ENCODE measurements at regions not wholly inside any gene's neighbourhood (a gene's known extent, or its start where the extent isn't known, plus 50 kb on each side); places are given as distances from the start of the nearest gene placed in this dataset.
"Not testable (repeated sequence)": the region's sequence is repeated elsewhere in the genome, so short reads cannot be mapped to it uniquely, and the experiment has no call there.

DNA sequence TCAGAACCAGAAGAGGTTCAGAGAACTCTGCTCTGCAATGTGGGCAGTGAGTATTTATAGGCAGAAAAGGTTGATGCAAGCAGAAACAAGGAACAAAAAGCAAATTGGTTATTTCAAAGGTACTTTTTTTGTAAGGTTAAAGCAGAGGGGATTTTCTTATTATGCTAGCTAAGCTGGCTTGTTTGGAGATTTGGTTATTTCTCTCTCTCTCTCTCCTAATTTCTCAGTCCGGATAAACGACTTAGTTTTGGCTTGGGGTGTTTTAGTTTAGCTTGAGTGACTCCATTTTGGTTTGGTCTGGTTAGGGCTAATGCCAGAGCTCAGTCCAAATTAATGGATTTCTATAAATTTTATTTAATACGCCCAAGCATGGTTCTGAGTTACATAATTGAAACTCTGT lies 566.8 kb downstream of the SH2D4B start:
- DNase-seq (ENCODE audit: low read depth, low spot score): no peak

DNA sequence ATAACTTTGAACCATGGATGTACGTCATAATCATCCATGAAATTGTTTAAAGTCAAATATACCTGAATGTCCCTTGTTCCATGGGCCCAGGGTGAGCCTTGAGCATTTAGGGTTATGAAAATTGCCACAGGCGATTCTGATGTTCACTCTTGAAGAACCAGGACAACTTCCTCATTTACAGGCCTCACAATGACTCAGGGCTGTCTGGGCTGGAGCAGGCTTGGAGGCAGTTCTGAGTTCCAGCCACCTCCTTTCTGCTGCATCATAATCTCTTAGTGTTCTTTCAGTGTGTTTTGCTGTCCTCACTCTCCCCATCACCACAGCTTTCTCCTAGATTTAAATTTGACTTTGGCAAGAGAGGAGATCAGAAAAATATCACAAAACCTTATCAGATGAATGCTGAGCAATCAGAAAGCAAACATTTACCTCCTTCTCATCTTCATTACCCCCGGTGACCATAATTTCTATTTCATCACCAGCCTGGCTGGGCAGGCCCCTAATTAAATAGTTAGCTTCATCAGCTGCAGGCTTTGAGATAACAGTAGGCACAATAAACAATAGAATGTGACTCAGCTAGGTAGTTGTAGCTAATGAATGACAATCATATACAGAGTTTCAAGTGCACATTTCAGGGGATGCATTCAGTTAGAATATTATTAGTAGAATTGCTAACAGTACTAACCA lies 571.0 kb downstream of the SH2D4B start:
- DNase-seq (ENCODE audit: low read depth, low spot score): peak; percentile 0

DNA sequence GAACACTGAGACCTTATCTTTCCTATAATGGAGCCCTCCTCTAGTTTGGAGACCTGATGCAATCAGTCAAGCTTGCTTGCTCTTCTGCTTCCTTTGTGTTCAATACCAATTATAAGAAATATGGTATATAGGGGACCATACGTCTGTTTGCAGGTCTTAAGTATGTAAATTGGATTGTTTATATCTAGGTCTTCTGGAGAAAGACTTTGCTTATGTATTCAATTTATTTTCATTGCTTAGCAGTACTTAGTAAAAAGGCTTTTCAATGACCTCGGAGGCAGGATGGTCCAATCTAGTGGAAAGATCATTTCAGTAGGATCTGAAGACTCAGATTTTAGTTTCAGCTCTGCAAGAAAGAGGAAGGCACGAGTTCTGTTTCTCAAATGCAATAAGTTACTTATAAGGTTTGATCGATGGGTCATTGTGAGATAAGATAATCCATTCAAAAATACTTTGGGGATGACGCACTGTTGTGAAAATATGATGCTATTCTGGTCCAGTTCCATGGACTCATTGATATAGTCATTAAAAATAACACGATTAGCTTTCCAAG lies 571.6 kb downstream of the SH2D4B start:
- no peak for DNase-seq (ENCODE audit: low read depth, low spot score)

DNA sequence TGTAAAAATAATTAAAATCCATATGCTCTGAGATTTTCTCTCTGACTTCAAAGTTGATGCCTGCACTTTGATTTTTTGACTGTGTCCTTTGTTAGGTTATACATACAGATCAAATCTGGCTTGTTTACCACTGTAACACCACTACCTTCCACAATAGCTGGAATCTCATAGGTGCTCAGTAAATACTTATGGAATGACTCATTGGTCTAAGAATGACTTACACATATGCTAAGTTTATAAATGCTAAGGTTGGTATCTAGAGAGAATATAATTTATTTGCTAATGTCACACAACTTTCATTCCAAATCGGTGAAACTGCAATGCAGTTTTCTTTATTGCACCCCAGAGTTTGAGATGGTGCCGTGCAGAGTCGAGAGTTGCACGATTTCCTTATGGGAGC lies 578.5 kb downstream of the SH2D4B start:
- no peak for DNase-seq (ENCODE audit: low read depth, low spot score)

DNA sequence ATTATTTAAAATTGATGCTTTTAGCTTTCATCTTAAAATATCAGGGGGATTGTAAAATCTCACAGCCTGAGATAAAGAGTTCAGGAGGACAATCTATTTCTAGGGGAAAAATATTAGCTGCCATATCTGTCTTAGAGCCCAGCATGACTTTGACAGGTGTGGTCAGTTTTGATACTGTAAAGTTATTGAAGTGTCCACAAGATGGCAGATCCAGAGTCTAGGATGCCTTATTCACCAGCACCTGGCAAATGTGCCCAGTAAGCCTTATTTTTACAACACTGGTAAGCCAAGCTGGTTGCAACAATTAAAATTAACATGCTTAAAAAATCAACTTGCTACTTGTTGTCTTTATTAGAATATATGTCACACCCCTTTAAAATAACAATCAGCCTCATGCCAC lies 579.3 kb downstream of the SH2D4B start:
- DNase-seq (ENCODE audit: low read depth, low spot score): no peak

DNA sequence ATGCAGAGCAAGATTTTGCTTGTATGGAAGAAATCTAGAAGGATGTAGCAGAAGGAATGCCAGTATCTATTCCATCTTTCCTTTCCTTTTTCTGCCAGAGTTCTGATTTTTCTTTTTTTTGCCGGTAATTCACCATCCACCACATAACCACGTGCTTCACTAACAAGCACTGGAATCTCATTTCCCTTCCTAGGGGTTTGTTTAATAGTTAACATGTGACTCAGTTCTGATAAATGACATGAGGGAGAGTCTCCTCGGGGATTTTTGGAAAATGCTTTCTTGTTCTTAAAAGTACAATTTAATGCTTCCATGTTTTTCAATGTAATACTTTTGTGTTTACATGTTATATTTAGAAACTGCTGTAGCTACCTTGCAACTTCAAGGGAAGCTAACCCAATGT lies 590.2 kb downstream of the SH2D4B start:
- DNase-seq (ENCODE audit: low read depth, low spot score): no peak

DNA sequence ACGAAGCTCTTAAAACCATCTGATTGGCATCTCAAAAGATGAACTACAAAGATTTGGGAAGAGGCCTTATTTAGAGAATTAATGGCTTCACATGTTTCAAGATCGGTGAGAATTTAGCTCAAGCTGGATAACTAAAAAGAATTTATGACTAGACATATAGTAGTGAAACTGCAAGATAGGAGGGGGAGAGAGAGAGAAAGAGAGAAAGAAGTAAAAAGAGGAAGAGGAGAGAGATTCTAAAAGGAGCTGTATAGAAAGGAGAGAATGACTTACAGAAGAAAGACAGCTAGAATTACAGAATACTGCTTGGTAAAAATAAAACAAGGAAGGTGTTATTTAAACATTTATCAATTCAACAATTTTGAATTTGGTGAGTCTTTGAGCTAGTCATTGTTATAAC lies 592.3 kb downstream of the SH2D4B start:
- DNase-seq (ENCODE audit: low read depth, low spot score): no peak

DNA sequence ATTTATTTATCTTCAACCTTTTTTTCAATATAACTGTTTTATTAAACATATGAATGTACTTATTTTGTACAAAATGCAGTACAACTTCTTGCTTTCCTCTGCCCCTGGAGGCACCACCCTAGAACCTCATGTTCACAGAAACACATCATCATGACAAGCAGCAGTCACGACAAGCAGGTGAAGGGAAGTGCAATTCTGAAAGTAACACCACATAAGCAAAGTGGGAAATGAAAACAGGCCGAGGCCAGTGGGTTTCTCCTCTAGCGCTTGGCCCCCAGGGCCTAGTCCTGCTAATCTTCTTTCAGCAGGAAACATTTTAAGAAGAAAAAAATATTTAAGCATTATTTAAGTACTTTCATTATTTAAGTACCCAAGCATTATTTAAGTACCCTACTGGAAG lies 598.1 kb downstream of the SH2D4B start:
- DNase-seq (ENCODE audit: low read depth, low spot score): no peak

DNA sequence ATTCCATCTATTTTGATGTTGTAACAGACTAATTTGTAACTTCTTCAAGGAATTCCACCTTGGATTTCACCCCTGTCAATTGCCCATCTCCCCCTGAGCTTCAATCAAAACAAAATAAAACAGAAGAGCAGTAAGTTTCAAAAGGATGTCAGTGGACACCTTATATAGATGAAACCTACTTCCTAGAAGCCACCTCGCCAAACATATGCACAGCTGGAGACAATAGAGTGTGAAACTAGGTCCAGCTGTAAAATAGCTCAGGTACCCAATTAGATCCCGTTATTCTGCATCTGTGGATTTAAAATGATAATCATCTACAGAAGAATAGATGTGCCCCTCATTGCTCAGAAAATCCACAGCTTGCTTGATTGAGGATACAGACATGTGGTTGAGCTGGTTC lies 598.6 kb downstream of the SH2D4B start:
- no peak for DNase-seq (ENCODE audit: low read depth, low spot score)

DNA sequence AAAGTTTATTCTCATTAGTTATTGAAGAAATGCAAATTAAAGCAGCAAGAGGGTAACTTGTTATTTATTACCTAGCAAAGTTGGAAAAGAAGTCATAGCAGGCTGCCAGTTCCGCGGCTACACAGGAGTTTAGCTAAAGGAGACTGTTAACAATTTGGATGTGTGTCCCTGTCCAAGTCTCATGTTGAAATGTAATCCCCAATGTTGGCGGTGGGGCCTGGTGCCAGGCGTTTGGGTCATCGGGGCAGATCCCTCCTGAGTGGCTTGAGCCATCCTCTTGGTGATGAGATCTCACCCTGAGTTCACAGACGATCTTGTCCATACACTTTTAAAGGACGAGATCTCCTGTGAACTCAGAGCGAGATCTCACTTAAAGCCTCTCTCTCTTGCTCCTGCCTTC lies 608.3 kb downstream of the SH2D4B start:
- DNase-seq (ENCODE audit: low read depth, low spot score): no peak

DNA sequence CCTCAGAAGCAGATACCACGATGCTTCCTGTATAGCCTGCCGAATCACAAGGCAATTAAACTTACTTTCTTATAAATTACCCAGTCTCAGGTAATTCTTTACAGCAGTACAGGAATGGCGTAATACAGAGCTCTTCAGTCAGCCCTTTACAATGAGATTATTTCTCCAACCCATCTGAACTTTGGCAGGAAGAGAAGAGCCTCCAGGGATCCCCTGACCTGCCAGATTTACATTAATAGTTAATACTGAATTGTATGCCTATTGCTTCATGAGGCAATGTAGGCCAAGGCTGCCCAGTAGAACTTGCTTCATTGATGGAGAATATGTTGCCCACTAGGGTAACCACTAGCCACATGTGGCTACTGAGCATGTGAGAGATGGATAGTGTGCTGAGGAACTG lies 608.7 kb downstream of the SH2D4B start:
- no peak for DNase-seq (ENCODE audit: low read depth, low spot score)

DNA sequence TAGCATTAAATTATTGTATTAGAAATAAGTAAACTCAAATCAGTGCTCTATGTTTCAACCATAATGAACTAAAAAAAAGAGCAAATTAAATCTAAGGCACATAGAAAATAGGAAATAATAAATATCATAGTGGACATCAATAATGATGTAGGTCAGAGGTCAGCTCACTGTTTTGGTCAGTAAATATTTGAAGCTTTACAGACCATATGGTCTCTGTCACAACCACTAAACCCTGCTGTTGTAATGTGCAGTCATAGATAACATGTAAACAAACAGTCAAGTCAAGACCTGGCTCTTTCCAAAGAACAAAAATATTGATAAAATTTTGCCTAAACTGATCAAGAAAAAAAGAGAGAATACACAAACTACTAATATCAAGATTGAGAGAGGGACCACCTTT lies 615.0 kb downstream of the SH2D4B start:
- no peak for DNase-seq (ENCODE audit: low read depth, low spot score)

DNA sequence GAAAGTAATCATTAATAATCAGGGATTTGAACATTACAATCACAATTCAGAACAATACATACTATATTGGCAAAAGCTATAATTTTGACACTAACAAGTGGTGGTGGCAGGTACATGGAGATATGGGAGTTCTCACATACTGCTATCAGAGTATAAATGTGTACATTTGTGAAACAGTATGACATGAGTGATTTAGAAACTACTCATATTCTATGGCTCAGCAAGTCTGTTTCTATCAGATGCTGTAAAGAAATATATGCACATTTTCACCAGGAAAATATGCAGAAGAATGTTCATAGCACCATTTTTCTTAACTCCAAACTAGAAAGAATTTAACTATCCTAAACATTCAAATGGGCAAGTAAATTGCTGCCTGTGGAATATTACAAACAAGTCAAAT lies 620.0 kb downstream of the SH2D4B start:
- DNase-seq (ENCODE audit: low read depth, low spot score): no peak

DNA sequence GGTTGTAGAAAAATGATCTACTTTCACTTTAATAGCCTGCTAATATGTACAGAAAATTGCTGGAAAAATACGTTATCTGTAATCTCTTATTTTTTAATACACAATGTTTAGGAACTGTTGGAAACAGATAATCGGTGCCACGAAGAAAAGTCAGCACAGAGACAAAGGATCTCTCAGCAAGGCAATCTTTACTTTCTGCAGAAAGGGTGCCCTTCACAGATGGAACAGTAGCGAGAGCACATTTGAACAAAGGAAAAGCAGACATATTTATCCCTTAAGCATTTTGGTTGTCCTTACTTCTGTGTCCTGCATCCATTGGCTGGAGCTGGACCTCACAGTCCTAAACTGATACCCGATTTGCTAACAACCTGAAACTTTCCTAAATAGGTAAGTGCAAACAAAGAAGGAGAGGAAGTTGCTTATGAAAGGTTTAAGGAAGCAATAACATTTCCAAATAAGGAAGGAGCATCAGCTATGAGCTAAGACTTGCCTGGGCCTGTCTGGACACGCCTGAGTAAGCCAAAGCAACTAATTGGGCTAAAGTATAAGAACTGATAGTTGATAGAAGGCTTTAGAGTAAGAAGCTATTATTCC lies 640.0 kb downstream of the SH2D4B start:
- no peak for DNase-seq (ENCODE audit: low read depth, low spot score)

DNA sequence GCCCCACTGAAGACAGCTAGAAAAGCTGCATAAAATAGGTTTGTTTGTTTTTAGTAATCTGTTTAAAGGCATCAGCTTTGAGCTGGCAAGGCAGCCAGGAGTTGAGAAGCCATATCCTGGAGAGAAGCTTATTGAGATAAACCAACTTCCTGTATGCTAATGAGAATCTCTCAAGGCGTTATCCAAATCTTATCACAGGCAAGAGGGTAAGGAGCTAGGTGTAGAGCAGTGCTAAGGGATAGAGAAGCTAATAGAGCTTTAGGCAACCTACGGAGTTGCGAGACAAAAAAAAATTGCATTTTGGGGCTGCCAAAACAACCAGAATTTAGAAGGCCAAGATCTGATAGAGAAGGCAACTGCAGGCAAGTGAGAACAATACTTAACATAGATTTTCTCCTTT lies 641.6 kb downstream of the SH2D4B start:
- no peak for DNase-seq (ENCODE audit: low read depth, low spot score)

DNA sequence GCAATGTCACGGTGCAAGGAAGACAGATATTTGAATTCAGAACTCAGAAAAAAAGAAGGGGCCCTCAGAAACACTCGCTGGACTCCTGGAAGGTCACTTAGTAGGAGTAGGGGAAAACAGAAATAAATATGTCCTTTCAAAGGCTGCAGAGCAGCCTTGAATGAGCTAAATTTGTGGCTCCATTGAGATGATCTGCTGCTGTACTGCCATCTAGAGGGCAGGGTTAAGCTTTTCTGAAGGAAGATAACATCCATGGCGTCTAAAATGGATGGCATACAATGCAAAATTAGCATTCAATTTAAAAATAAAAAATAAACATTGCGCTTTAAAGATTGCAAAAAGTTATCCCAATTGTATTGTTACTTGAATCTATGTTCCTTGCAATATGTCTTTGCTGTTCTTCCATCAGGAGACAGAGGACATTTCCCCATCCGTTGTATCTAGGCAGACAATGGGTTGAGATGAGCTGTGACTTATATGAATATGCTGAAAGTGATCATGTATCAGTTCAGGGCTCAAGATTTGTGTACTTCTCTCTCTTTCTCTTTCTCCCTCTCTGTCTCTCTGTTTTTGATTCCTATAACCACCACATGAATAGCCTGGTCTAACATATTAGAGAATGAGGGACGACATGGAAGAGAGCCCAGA lies 642.2 kb downstream of the SH2D4B start:
- peak; percentile 0 for DNase-seq (ENCODE audit: low read depth, low spot score)

DNA sequence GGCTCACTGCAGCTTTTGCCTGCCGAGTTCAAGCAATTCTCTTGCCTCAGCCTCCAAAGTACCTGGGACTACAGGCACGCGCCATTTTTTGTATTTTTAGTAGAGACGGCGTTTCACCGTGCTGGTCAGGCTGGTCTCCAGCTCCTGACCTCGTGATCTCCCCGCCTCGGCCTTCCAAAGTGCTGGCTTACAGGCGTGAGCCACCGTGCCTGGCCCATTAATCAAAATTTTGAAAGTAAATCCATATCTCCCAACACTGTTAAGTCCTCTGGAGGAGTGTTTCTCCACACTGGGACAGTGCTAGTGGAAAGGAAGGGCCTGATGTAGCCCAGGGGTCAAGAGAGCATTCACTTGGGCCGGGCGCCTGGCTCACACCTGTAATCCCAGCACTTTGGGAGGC lies 644.6 kb downstream of the SH2D4B start:
- DNase-seq (ENCODE audit: low read depth, low spot score): no peak

DNA sequence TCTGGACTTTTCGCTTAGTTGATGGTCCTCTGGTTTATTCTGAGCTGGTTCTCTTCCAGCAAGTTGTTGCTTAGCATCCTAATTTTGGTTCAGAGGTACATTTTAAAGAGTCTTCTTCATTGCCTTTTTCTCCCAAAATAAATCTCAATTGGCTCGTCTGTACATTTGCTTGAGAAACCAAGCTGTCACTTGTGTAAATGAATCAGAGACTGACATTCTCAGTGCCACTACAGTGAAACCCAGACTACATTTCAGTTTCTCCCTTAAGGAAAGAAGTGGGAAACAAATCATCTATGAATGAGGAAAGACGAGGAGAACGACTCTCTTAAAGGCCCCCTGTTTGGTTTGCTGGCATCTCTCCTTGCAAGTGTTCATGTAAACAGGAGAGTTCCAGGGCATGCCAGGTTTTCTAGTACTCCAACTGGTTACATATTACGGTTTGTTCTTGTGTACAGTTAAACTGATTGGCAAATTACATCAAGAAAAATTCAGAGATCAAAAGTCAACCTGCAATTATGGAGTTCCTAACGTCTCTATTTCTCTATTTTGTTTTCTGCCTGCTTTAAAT lies 654.6 kb downstream of the SH2D4B start:
- DNase-seq (ENCODE audit: low read depth, low spot score): no peak

DNA sequence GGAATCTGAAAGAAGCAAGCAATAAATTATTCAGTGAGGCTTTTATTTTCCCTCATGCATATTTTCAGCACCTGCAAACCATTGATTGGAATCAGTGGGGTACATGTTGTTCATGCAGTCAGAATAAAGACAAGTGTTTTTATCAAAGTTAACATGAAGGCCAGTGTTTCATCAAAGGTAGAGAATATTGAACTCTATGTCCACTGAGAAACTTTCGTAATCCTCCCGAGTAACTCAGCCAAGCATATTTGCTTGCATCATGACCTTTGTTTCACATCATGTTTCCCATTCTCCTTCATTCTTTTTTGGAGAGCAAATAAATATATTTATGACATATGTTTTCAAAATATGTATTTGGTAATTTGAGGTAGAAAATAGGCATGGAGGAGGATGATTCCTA lies 663.1 kb downstream of the SH2D4B start:
- no peak for DNase-seq (ENCODE audit: low read depth, low spot score)

DNA sequence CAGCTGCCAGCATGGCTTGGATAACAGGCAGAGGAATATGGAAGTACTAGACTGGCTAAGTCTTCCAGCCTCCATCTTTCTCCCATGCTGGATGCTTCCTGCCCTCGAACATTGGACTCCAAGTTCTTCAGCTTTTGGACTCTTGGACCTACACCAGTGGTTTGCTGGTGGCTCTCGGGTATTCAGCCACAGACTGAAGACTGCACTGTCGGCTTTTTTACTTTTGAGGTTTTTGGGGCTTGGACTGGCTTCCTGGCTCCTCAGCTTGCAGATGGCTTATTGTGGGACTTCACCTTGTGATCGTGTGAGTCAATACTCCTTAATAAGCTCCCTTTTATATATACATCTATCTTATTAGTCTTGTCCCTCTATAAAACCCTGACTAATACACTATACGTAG lies 667.6 kb upstream of the NRG3 start:
- not testable (repeated sequence) for DNase-seq (ENCODE audit: low read depth, low spot score)

DNA sequence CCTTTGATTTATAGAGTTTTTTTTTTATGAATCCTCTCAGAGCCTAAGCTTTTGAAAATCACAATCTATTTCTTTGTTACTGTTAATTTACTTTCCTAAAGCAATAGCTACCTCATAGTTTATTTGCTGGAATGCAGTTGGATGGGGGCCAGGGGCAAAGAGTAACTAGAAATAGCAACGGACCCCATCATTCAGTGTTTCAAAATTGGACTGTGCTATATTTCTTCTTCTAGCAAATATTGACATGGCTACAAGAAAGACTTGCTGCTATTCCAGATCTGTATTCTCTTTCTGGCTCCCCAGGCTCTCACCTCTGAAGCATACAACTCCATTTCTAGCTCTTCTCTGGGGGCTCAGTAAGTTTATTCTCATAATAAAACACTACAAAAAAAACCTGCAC lies 661.6 kb upstream of the NRG3 start:
- no peak for DNase-seq (ENCODE audit: low read depth, low spot score)

DNA sequence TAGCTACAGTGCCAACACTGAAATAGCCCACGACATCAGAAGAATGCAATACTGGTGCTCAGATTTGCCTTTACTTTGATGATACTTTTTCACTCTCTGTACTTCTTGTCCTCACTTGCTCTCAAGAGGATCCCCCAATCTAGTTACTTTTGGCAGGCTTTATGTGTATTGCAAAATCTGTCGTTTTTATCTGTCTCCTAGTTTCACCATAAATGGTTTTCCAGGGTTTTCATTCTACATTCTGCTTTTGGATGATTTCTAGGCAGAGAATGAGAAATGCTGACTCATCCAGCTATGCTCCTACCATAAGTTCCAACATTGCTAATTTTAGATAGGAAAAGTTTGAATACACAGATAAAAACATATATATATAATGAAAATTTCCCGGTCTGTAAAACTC lies 659.5 kb upstream of the NRG3 start:
- DNase-seq (ENCODE audit: low read depth, low spot score): no peak

DNA sequence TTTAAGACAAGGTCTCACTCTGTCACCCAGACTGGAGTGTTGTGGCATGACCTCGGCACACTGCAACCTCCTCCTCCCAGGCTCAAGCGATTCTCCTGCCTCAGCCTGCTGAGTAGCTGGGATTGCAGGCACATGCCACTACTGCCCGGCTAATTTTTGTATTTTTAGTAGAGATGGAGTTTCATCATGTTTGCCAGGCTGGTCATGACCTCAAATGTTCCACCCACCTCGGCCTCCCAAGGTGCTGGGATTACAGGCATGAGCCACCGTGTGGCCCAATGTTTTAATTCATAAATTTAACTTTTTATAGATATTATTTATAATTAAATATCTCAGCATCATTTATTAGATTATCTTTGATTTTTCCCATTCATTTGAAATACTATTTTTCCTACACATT lies 658.0 kb upstream of the NRG3 start:
- no peak for DNase-seq (ENCODE audit: low read depth, low spot score)

Measured in astrocyte of the hippocampus (primary cell).